A673 (cell line): ENCODE measurements at regions not wholly inside any gene's neighbourhood (a gene's known extent, or its start where the extent isn't known, plus 50 kb on each side); places are given as distances from the start of the nearest gene placed in this dataset.
A peak's percentile ranks its signal among the peaks of the same experiment; 100 is the strongest.

ENCODE experiments used
- CTCF ChIP-seq: fragments of 300-800, 200-600 bp; sonication (generic); conservative IDR thresholded peaks from 2 replicates; pipeline ENCODE4 v1.5.1; 2017; ENCODE audit warnings: low read depth, mild to moderate bottlenecking, antibody characterized with exemption, low read length, moderate library complexity, mixed read lengths
- EZH2 ChIP-seq: fragments of 200-600 bp; sonication (generic); IDR thresholded peaks from 2 replicates; pipeline ENCODE4 v1.6.1; 2017; ENCODE audit warnings: borderline replicate concordance, low read depth, mild to moderate bottlenecking, mixed read lengths, antibody characterized with exemption, low read length; ENCODE audit not compliant: poor library complexity, severe bottlenecking

GRCh38 chr1:24990779-24991641, 60.9 kb upstream of the RUNX3 start:
- 0 out of 2 replicates have a peak, but pooled peaks have one; percentile 8 for TF ChIP-seq CTCF
- TF ChIP-seq EZH2: no peak
